NCI-H526 (cell line): ENCODE measurements at regions not wholly inside any gene's neighbourhood (a gene's known extent, or its start where the extent isn't known, plus 50 kb on each side); places are given as distances from the start of the nearest gene placed in this dataset.
"Not testable (repeated sequence)": the region's sequence is repeated elsewhere in the genome, so short reads cannot be mapped to it uniquely, and the experiment has no call there.

Experiments used
- DNase-seq, 2 experiments: peaks; one replicate each; lab custom pipeline; 2025; lab: John Stamatoyannopoulos, UW

DNA sequence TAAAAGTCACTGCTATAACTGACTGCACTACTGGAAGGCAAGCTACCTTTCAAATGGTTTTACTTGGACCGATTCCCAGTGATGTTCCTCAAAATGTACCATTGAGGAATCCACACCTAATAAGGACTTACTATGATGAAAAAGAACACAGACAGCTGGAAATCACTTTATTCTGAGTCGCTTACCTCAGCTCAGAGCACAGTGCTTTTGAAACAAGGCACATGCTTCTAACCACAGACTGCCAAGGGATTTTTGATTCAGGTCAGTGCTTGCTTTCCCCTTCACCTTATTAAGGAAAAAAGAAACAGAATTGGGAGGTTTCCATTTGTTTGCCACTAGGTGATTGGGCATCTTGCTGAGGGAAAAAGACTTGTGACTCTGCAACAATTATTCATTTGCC is 707.5 kb upstream of the FSHR start:
- DNase-seq: no peak

DNA sequence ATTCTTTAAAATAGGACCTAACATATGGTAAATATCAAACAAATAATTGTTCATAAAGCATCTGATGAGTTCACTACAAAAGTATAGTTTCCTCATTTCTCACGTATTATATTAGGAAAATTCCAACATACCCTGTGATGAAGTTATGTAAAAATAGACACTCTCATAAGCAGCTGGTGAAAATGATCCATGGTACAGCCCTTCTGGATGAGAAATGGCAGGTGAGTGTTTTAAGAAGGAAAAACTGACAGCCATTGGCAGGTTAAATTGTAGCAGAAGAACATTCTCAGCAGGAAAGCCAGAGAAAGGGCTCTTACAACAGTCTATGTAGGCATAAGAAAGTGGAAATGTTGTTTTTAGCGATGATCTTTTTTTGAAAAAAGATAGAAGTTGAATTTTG is 706.5 kb upstream of the FSHR start:
- DNase-seq: no peak

DNA sequence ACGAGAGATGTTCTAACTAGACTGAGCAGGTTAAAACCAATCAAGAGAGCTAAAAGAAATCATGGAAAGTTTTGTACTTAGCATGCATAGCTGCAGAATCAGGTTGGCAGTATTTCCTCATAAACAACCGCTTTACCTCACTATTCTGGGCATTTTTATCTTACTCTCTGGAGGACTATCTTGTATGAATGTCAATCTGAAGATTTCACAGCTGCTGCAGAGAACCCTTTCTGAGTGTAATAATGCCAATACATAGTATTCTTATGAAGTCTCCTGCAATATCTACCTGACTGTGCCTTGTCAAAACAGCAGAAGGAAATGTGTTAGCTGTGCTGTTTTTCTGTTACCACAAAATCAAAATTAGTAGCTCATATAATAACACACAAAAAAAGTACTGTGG is 705.9 kb upstream of the FSHR start:
- DNase-seq: no peak

DNA sequence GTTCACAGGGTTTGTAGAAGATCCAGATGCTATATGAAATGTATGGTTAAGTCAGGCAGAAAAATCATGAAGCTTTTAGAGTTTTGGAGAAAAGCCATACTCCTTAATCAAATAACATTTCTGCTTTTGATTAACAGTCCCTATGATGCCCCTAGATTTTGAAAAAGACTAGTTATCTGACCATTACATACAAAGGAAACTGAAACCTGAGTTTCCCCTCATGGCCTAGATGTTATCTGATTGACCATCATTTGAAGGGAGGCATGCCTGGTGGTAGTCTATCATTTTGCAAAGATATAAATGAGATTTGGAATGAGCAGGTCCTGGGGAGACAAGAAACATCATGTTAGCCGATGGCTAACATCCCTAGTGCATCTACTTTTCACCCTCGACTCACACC is 704.3 kb upstream of the FSHR start:
- no peak for DNase-seq

DNA sequence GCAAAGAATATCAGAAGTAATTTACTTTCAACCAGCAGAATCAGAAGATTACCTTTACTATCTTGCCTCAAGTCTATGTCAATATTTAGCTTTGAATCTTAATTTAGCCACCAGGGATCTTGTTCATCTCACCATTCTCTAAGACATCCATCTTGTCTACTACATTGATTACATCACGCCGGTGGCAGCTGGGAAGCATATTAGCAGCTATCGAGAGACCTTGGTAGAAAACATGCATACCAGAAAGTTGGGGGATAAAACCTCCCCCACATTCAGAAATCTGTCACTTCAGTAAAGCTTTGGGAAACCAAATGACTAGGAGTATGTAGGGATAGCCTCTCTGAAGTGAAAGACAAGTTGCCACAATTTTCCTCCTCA is 703.8 kb upstream of the FSHR start:
- no peak for DNase-seq

DNA sequence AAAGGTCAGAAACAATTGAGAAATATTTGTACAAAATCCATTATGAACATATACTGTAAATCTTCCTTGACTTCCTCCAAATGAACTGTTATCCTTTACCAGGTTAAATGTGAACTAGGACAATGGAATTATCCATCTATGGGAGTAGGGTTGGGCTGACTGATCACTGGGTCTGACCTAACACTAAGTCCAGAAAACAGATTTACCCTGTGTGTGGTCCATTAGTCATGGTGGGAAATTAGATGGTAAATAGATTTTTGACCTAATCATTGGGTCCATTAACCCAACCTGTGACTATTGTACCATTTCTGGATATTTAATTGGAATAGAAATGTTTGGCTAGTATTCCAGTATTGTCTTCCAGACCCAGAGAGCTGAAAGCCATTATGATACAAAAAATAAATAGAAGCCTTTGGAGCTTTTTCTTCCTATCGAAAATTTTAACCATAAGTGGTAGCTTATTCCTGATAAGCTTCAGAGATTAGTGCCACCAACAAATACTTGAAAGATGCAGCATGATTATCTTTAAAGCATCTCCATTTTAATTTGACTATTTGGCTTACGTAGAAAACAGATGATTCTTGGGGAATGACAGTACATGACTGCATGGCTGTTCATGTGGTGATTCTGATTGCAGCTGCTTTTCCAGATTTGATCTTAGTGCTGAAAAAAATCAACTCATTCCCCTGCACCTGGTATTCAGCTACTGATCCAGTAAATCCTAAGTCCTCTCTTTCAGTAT is 703.2 kb upstream of the FSHR start:
- DNase-seq: no peak

DNA sequence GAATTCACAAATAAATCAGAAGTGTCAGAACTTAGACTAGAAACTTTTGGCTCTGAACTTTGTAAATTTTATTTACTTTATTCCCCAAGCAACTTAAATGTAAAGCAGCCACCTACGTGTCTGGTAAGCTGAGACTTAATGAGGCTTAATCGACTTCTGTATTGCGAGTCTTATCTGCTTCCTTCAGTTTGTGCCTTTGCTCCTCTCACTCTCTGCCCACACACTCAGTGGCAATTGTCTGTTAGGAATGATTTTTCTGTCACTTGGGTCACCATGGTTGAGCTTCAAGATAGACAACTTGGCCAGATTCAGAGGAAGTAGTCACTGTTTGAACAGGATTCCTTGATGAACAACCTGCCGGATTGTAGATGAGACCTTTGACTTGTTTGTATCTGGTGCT is 691.4 kb upstream of the FSHR start:
- no peak for DNase-seq

DNA sequence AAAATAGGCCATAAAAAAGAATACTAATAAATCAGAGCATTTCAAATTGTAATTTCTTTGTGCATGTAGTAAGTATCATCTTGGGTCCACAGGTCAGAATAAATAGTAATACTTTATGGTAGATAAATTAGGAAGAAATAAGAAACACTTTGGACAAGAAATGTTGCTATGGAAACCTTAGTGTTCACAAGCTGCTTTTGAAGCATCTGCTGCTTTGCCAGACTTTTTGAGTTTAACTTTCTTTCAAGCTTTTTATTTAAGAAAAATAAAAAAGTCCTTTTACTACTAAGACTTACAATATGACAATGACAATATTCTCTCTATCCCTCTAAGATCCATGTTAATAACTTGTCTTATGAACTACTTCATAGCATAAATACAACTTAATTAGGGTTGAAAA is 690.7 kb upstream of the FSHR start:
- DNase-seq: no peak

DNA sequence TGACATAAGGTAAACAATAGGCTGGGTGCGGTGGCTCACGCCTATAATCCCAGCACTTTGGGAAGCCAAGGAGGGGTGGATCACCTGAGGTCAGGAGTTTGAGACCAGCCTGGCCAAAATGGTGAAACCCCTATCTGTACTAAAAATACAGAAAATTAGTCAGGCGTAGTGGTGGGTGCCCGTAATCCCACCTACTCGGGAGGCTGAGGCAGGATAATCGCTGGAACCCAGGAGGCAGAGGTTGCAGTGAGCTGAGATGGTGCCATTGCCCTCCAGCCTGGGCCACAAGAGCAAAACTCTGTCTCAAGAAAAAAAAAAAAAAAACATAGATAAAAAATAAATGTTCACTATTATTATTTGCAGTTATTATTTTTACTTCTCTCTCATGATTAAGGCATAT is 689.8 kb upstream of the FSHR start:
- DNase-seq: not testable (repeated sequence)

DNA sequence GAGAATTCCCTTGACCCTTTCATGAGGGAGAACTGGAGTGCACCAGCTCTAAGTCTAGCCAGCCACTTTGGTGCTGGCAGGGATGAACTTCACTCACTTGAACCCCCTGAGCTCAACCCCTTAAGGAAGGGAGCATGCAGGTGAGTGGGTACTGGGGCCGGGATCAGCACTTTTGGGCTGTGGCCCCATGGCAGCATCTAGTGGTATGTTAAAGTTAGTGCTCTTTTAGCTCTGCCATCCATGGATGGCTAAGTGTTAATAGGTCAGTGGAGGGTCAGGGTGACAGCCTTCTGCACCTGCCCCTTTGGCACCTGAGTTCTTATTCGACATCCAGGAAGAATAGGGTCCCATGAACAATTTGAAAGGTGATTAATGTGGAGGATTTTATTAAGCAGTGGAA is 689.0 kb upstream of the FSHR start:
- no peak for DNase-seq

DNA sequence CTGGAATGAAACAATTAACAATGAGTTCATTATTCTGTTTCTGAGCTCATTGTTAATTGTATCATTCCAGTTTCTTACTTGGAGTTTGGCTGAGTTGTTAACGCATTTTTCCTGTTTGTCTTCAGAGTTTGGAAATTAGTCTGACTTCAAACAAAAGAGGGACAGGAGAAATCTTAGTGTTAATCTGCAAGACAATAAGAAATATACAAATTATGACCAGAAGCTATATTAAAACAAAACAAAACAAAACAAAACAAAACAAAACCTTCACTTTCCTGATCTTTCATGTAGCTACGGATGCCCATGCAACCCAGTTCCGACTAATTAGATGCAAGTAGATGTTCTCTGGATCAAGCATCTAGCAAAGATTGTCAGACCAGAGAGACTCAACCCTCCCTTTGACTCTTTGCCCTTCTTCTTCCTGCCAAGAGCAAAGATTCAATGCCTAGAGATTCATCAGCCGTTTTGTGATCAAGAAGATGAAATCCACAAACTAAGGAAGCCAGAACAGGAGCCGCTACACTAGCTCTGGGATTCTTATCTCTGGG is 686.2 kb upstream of the FSHR start:
- DNase-seq: no peak

DNA sequence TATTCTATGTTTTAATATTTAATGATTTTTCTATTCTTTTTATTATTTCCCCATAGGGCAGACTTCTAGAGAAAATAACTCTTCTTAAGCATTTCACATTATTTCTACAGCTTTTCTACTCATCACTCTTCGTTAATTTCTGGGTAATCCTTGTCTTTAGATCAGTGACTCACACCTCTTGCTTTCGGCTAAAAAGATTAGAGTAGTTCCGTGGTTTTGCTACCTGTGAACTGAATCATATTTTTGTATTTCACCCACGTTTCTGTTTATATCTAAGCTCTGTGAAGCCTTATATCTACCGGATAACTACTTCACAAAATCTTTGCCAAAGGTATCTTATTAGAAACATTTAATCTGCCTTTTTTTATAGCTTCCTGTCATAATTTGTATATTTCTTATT is 685.5 kb upstream of the FSHR start:
- no peak for DNase-seq

DNA sequence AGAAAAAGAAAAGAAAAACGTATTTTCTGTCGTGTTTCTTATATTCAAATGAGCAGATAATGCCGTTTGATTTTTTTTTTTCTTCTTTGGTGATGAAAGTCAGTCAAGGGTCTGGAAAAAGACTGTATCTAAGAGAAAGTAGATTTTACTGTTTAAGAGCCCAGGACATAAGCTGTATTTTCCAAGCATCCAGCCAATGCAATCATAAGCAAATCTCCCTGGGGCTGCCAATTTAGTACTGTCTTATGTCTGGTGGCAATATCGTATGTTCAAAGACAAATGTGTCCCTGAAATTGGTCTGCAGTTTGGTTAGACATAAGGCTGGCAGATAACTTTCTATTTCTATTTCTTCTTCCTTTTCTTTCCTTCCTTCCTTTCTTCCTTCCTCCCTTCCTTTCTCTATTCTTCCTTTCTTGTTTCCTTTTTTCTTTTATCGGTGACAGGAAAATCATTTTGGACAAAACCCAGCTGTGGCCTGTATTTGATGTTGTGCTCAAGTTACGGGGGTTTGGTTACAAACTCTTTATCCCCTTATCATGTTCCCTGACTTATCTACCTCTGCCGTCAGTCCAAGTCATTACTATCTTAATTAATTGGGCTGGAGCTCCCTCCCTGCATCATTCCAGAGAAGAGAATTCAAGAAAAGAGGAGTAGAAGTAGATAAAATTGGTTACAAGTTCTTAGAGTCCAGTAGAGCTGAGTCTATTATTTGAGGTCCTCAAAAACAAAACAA is 683.4 kb upstream of the FSHR start:
- DNase-seq: no peak

DNA sequence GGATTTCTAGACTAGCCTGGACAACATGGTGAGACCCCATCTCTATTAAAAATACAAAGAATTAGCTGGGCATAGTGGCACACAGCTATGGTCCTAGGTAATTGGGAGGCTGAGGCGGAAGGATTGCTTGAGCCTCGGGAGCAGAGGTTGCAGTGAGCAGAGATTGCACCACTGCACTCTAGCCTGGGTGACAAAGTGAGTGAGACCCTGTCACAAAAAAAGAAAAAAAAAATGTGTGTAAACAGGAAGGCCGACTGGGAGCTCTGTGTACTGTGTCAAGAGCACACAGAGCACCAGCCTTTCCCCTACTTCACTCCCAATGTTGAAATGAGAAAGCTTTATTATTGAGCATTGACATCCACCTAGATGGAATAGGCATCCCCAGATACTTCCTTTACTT is 681.7 kb upstream of the FSHR start:
- DNase-seq: no peak

DNA sequence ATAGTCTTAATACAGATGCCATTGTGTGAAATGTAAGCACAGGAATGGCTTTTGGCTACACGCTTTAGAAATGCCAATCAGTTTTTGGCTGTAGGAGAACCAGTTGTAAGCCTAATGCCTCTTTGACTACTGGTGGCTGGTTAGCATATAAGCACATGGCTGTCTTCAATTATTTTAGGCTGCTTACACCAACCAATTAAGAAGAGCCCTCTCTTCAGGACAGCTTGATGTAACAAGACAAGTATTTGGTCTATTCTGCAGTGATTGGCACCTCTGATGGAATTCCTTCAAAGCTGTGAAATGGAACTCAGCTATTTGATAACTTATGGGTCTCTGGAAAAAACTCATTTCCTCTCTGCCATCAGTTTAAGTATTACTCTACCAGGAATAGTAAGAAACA is 680.1 kb upstream of the FSHR start:
- no peak for DNase-seq

DNA sequence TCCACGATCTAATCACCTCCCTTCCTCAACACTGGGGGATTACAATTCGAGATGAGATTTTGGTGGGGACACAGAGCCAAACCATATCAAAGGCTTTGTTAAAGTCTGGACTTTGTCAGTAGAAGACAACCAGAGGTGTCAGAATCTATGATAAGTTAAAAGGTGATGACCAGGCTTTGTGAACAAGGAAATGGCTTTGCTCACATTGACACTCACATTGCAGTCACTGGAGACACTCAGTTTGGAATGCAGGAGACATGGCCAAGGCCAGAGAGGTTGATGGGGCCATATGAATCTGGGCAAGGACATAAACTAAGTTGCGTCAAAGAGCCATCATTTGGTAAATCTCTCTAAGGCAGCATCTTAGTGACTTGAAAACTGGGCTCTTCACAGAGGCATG is 678.2 kb upstream of the FSHR start:
- DNase-seq: no peak

DNA sequence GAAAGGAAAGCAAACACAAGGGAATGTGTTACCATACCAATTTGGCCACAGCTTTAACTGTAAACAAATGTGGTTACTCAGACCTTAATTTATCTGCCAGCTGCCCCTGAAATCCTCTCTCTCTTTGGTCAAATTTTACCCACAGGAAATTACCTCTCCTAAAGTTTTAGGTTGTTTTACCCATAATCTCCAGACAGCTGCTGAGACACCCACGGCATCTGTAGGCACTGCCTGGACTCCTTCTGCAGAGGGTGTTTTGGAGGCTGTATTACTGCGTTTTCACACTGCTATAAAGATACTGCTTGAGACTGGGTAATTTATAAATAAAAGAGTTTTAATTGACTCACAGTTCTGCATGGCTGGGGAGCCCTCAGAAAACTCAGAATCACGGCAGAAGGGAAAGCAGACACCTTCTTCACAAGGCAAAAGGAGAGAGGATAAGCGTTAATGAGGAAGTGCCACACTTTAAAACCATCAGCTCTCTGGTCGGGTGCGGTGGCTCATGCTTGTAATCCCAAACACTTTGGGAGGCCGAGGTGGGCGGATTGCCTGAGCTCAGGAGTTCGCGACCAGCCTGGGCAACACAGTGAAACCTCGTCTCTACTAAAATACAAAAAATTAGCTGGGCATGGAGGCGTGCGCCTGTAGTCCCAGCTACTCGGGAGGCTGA is 677.5 kb upstream of the FSHR start:
- no peak for DNase-seq

DNA sequence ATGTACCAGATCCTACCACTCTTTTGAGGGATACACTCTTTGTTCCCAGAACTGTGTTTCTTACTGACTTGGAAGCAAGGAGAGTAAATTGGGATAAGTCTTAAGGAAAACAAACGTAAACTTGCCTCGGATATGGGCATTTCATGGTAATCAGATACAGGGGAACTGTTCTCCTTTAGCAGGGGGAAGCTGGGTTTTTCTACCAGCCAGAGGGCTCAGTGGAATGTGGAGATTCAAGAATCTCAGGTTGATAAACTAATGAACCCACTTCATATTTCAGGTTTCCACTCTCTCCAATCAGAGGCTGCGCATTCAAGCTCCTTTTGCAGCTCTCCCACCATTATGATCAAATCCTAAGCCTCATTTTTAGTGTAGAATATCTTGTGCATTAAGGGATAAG is 676.5 kb upstream of the FSHR start:
- no peak for DNase-seq

DNA sequence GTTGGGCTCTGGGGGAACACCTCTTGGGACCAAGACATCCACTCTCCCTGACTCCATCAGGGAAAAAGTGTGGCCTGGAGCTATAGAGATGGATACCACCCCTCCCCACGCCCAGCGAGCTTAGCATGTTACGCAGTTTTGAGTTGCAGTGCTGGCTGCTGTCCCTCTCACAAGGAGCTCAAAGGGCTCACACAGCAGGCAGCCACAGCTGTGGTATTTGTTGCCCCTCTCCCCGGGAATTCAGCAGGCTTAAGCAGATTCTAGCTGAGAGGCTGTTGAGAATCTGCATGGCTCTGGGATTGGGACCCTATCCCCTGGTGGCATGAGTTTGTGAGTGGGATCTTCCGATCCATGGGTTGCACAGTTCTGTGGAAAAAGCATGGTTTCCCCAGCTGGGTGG is 673.1 kb upstream of the FSHR start:
- DNase-seq: no peak

DNA sequence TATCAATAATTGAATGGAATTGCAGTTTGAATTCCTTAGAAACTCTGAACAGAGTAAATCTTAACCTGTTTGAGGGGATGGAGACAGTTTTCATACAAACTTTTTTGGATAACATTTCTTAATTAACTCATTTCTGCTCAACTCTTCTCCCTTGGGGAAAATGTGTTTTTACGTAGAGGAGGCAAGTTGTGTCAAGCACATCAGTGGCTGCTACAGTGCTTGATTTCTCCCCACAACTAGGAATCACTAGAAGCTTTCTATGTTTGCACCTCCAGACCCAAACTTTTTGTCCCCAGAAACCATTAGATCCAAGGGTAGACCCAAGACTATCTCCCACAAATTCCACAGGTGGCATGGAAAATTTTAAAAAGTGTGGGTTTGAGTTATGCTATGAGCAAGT is 658.9 kb upstream of the FSHR start:
- DNase-seq: no peak

DNA sequence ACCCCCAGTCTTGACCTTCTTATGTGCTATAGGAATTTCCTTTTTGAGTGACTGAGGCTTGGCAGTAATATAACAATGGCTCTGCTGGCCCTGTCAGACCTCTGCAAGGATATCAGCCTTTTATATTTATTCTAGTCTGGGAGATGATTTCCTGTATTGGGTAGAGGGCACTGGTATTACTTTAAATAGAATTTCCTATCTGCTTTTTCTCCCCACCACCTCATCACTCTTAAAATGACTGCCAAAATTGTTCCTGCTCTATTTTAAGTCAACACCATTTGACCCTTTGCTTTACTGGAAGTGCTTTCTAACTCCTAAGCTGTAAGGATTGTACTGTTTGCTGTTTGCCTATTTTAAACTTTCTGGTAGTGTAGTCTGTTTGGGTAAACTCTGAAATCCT is 658.4 kb upstream of the FSHR start:
- DNase-seq: no peak

DNA sequence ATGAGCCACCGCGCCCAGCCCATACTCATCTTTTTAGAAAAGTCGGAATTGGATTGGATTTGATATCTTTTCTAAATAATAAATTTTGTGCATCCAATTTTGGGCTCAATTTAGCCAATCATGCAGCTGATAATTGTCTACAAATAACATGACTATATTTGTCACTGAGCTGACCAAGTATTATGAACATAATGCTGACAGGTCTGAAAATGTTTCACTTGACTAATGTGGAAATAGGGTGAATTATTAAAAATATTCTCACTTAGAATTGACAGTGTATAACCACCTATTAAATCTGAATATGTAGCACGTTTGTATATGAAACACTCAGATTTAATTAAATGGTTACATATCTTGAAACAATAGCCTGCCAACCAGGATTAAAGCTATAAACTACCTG is 657.2 kb upstream of the FSHR start:
- no peak for DNase-seq

DNA sequence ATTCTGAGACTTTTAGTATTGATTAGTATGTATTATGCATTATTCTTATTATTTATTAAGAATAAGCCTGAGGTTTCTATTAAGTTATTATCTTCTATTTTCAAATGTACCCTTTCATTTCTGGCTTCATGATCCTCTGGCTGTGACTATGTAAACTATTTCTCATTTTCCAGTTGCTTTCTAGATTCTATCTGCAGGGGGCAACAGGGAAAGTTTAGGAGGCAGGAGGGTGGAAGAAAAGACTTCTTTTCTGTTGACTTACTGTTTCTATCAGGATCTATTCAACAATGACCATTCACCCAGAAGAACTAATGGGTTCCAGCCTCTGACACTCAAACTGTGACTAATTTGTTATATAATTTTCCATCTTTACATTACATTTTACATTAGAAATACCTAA is 653.4 kb upstream of the FSHR start:
- no peak for DNase-seq
